Neural cell (in vitro differentiated cells): ENCODE measurements at regions not wholly inside any gene's neighbourhood (a gene's known extent, or its start where the extent isn't known, plus 50 kb on each side); places are given as distances from the start of the nearest gene placed in this dataset.

Experiments
- H2AFZ ChIP-seq: fragments of 200-600, 300-800 bp; sonication (generic), shearing (Covaris generic); 2 replicates; pipeline ENCODE4 v1.6.0; 2014; ENCODE audit warnings: low read depth, mild to moderate bottlenecking, antibody characterized with exemption, low read length, moderate library complexity
- H3F3A ChIP-seq: fragments of 200-600 bp; shearing (Covaris generic); 2 replicates; pipeline ENCODE4 v1.6.1; 2016; ENCODE audit warnings: mild to moderate bottlenecking, moderate library complexity, mixed read lengths, antibody characterized with exemption, low read length; ENCODE audit not compliant: insufficient read depth, poor library complexity, severe bottlenecking
- H3K27ac ChIP-seq: fragments of 200-600, 300-800 bp; sonication (generic), shearing (Covaris generic); 2 replicates; pipeline ENCODE4 v1.5.1; 2014; ENCODE audit warnings: mild to moderate bottlenecking, low read length, moderate library complexity
- H3K27me3 ChIP-seq: fragments of 300-800, 200-600 bp; sonication (generic), shearing (Covaris generic); 2 replicates; pipeline ENCODE4 v1.6.0; 2014; ENCODE audit warnings: mild to moderate bottlenecking, low read depth, low read length, moderate library complexity; ENCODE audit not compliant: insufficient read depth
- H3K36me3 ChIP-seq: fragments of 300-800, 200-600 bp; sonication (generic), shearing (Covaris generic); 2 replicates; pipeline ENCODE4 v1.5.1; 2014; ENCODE audit warnings: mild to moderate bottlenecking, antibody characterized with exemption, low read length, moderate library complexity; ENCODE audit not compliant: insufficient read depth
- H3K4me2 ChIP-seq: fragments of 300-800, 200-600 bp; sonication (generic), shearing (Covaris generic); 2 replicates; pipeline ENCODE4 v1.6.0; 2014; ENCODE audit warnings: mild to moderate bottlenecking, low read length
- H3K4me3 ChIP-seq: fragments of 300-800, 200-600 bp; sonication (generic), shearing (Covaris generic); 2 replicates; pipeline ENCODE4 v1.5.1; 2014; ENCODE audit warnings: mild to moderate bottlenecking, low read length, moderate library complexity
- H3K79me2 ChIP-seq: fragments of 200-600 bp; shearing (Covaris generic); replicated peaks from 2 replicates; pipeline ENCODE4 v1.6.0; 2014; ENCODE audit warnings: mild to moderate bottlenecking, low read length, moderate library complexity; ENCODE audit not compliant: insufficient read depth
- H3K9ac ChIP-seq: fragments of 300-800, 200-600 bp; sonication (generic), shearing (Covaris generic); 2 replicates; pipeline ENCODE4 v1.6.1; 2016; ENCODE audit warnings: mild to moderate bottlenecking, low read length, mixed read lengths
- H3K9me2 ChIP-seq: fragments of 200-600 bp; shearing (Covaris generic); 2 replicates; pipeline ENCODE4 v1.6.1; 2016; ENCODE audit warnings: mild to moderate bottlenecking, low read length, mixed read lengths; ENCODE audit not compliant: insufficient read depth
- H3K9me3 ChIP-seq: fragments of 200-600, 300-800 bp; sonication (generic), shearing (Covaris generic); 2 replicates; pipeline ENCODE4 v1.6.1; 2016; ENCODE audit warnings: mild to moderate bottlenecking, mixed run types, low read length, moderate library complexity, mixed read lengths
- H4K20me1 ChIP-seq: fragments of 200-600 bp; shearing (Covaris generic); 2 replicates; pipeline ENCODE4 v1.6.1; 2016; ENCODE audit warnings: mild to moderate bottlenecking, mixed run types; ENCODE audit not compliant: insufficient read depth
- EP300 ChIP-seq: fragments of 450-650 bp; conservative IDR thresholded peaks from 2 replicates; pipeline ENCODE4 v1.6.1; 2014; ENCODE audit warnings: antibody characterized with exemption, mild to moderate bottlenecking, moderate library complexity; ENCODE audit not compliant: poor library complexity, severe bottlenecking
- EZH2 ChIP-seq: fragments of 200-600, 300-800 bp; shearing (Covaris generic), sonication (generic); IDR thresholded peaks from 2 replicates; pipeline ENCODE4 v1.6.1; 2014; ENCODE audit warnings: antibody characterized with exemption, low read length, borderline replicate concordance, mild to moderate bottlenecking; ENCODE audit not compliant: insufficient read depth, poor library complexity, severe bottlenecking
- MXI1 ChIP-seq: fragments of 450-650 bp; conservative IDR thresholded peaks from 2 replicates; pipeline ENCODE4 v1.6.1; 2014; ENCODE audit warnings: antibody characterized with exemption, mild to moderate bottlenecking; ENCODE audit not compliant: poor library complexity, severe bottlenecking
- POLR2AphosphoS5 ChIP-seq: IDR thresholded peaks from 2 replicates; pipeline ENCODE4 v1.6.1; 2012
- RAD21 ChIP-seq: fragments of 450-650 bp; conservative IDR thresholded peaks from 2 replicates; pipeline ENCODE4 v1.6.1; 2014; ENCODE audit warnings: antibody characterized with exemption, mild to moderate bottlenecking, moderate library complexity
- SMC3 ChIP-seq: fragments of 450-650 bp; conservative IDR thresholded peaks from 2 replicates; pipeline ENCODE4 v1.6.1; 2014; ENCODE audit warnings: antibody characterized with exemption, mild to moderate bottlenecking, moderate library complexity; ENCODE audit not compliant: poor library complexity
- TAF1 ChIP-seq: IDR thresholded peaks from 2 replicates; pipeline ENCODE4 v1.6.1; 2012; ENCODE audit warnings: low read depth
- TF ChIP-seq, protein P1 (sequence below): fragments of 450-650 bp; IDR thresholded peaks from 2 replicates; pipeline ENCODE4 v1.5.1; 2014; ENCODE audit warnings: antibody characterized with exemption, mild to moderate bottlenecking, moderate library complexity; ENCODE audit not compliant: poor library complexity, severe bottlenecking
- TF ChIP-seq, protein P2 (sequence below): IDR thresholded peaks from 2 replicates; pipeline ENCODE4 v1.6.1; 2012; ENCODE audit warnings: borderline replicate concordance

DNA sequence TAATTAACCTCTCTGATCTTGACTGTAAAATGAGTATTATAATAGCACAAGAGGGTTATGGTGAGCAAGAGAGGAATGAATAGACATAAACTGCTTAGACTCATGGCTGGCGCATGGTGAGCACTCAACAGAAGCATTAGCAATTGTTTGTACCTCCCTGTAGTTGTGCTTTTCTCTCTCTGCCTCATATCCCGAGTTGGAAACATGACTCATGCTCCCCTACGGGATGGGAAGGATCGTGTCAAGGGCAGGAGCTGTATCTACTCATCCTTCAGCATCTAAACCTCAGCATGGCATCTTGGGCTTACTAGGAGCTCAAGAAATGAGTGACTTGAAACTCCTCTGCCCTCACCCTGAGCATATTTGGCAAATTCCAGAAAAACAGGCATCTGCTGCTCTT, 299.6 kb downstream of the MAP2K4 start:
- no peaks in the 10 kb centered on the region for H4K20me1 ChIP-seq
- no peaks in the 10 kb centered on the region for H3K9me3 ChIP-seq
- H3K79me2 ChIP-seq: no peaks in the 10 kb centered on the region
- no peaks in the 10 kb centered on the region for H3F3A ChIP-seq
- H2AFZ ChIP-seq: no peak overlapping the region
- no peak overlapping the region for H3K4me3 ChIP-seq
- H3K9me2 ChIP-seq: no peaks in the 10 kb centered on the region
- TF ChIP-seq, protein P1, sequence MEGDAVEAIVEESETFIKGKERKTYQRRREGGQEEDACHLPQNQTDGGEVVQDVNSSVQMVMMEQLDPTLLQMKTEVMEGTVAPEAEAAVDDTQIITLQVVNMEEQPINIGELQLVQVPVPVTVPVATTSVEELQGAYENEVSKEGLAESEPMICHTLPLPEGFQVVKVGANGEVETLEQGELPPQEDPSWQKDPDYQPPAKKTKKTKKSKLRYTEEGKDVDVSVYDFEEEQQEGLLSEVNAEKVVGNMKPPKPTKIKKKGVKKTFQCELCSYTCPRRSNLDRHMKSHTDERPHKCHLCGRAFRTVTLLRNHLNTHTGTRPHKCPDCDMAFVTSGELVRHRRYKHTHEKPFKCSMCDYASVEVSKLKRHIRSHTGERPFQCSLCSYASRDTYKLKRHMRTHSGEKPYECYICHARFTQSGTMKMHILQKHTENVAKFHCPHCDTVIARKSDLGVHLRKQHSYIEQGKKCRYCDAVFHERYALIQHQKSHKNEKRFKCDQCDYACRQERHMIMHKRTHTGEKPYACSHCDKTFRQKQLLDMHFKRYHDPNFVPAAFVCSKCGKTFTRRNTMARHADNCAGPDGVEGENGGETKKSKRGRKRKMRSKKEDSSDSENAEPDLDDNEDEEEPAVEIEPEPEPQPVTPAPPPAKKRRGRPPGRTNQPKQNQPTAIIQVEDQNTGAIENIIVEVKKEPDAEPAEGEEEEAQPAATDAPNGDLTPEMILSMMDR: no peak
- TF ChIP-seq SMC3 (no peak), EP300 (no peak), TAF1 (no peak), MXI1 (no peak), EZH2 (no peak), POLR2AphosphoS5 (no peak), RAD21 (no peak)
- TF ChIP-seq, protein P2, sequence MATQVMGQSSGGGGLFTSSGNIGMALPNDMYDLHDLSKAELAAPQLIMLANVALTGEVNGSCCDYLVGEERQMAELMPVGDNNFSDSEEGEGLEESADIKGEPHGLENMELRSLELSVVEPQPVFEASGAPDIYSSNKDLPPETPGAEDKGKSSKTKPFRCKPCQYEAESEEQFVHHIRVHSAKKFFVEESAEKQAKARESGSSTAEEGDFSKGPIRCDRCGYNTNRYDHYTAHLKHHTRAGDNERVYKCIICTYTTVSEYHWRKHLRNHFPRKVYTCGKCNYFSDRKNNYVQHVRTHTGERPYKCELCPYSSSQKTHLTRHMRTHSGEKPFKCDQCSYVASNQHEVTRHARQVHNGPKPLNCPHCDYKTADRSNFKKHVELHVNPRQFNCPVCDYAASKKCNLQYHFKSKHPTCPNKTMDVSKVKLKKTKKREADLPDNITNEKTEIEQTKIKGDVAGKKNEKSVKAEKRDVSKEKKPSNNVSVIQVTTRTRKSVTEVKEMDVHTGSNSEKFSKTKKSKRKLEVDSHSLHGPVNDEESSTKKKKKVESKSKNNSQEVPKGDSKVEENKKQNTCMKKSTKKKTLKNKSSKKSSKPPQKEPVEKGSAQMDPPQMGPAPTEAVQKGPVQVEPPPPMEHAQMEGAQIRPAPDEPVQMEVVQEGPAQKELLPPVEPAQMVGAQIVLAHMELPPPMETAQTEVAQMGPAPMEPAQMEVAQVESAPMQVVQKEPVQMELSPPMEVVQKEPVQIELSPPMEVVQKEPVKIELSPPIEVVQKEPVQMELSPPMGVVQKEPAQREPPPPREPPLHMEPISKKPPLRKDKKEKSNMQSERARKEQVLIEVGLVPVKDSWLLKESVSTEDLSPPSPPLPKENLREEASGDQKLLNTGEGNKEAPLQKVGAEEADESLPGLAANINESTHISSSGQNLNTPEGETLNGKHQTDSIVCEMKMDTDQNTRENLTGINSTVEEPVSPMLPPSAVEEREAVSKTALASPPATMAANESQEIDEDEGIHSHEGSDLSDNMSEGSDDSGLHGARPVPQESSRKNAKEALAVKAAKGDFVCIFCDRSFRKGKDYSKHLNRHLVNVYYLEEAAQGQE: no peak
- no peak overlapping the region for H3K27ac ChIP-seq
- no peaks in the 10 kb centered on the region for H3K36me3 ChIP-seq
- H3K4me2 ChIP-seq: no peak overlapping the region
- H3K9ac ChIP-seq: no peak overlapping the region
- no peaks in the 10 kb centered on the region for H3K27me3 ChIP-seq

DNA sequence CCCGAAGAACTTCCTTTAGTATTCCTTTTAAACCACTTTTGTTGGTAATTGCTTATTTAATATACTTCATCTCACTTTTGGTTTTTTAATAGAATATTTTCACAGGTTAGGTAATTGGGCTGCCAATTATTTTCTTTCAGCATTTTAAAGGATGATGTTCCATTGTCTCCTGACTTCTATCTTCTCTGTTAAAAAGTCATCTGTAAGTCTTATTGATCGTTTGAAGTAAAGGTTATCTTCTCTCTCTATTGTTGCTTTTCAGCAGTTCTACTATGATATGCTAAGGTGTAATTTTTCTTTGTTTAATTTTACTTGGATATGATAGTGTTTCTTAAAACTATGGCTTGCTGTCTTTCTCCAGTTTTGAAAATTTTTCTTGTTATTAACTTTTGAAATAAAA, 307.5 kb downstream of the MAP2K4 start:
- Histone ChIP-seq H2AFZ (no peak overlapping the region), H3K4me3 (no peak overlapping the region), H3K27me3 (no peaks in the 10 kb centered on the region), H3K27ac (no peak overlapping the region), H3F3A (no peaks in the 10 kb centered on the region), H3K4me2 (no peak overlapping the region), H3K36me3 (no peaks in the 10 kb centered on the region), H3K9me2 (no peaks in the 10 kb centered on the region), H3K9ac (no peak overlapping the region), H3K79me2 (no peaks in the 10 kb centered on the region), H4K20me1 (no peaks in the 10 kb centered on the region), H3K9me3 (no peaks in the 10 kb centered on the region)
- TF ChIP-seq, protein P2: no peak
- TF ChIP-seq EP300 (no peak), TAF1 (no peak), EZH2 (no peak), RAD21 (no peak), POLR2AphosphoS5 (no peak), MXI1 (no peak), SMC3 (no peak)
- TF ChIP-seq, protein P1: no peak
